ENCODE measurements at regions not wholly inside any gene's neighbourhood (a gene's known extent, or its start where the extent isn't known, plus 50 kb on each side); places are given as distances from the start of the nearest gene placed in this dataset.

DNA sequence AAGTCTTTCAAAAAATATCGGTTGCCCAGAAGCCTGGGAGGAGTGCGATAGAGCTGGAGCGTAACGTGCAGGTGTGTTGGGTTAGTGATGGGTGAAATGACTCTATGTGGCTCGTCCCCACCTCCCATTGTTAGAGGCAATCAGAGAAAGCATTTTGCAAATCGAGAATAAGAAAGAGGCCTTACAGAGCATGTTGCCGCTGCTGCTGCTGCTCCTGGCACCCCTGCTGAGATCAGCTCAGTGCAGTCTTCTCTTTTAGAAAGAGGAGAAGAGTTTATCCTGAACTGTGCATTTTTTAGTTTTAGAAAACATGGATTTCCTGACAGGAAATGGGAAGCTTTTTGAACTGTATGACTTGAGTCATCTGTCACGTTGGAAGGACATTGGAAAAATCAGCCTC is 774.5 kb upstream of the RBFOX1 start:
- TF ChIP-seq EZH2phosphoT487 (IDR thresholded peaks at IDR 0.05; ENCODE audit: borderline replicate concordance, low read length) (no peak), EZH2 (IDR thresholded peaks at IDR 0.05; ENCODE audit: low read length, unreplicated experiment) (no peak)
